ENCODE measurements at regions not wholly inside any gene's neighbourhood (a gene's known extent, or its start where the extent isn't known, plus 50 kb on each side); places are given as distances from the start of the nearest gene placed in this dataset.

DNA sequence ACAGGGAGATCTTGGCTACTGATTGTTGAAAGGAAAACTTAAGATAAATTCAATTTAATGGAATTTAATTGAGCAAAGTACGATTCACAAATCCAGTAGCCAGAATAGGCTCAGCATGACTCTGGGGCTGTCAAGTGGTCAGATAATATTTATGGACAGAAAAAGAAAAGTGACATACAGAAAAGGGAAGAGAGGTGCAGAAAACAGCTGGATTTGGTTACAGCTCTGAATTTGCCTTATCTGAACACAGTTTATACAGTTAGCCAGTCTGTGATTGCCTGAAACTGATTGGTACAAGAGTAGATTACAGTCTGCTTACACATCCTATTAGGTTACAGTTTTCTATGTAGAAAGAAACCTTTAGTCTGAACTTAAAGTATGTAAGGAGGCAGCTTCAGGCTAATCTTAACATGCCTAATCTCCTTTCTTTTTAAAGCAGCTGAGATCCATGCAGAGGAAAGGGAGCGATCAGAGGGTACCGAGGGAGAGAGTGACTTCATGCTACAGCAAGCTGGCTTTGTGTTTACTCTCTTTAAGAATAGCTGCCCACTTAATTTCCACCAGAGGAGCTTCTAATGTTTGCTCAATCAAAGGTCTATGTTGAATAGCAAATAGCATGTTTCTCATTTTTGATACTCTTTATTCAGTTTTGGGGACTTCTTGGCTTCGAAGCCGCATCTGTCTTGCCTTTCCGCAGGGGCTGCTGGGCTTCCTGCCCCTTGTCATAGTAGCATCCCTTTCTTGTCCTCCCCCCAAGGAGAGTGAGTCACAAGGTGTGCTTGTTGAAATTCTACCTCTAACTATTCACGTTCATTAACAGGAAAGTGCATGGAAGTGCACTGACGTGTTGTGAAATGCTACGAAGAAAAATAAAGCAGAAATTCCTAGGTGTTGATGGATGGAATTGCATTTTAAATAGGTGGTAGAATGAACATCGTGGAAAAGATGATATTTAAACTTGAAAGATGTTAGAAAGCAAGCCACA lies 761.2 kb downstream of the TAF11L14 start:
- Histone ChIP-seq H3K27ac (ENCODE audit: extremely low read length, insufficient read depth, low read length) (no peak overlapping the region), H3K4me2 (ENCODE audit: low read depth, low read length) (no peak overlapping the region), H3K4me3 (replicated peaks in 1 of 3; ENCODE audit: insufficient read depth in 1 of 3, low read depth in 2 of 3, low read length in 3 of 3) (no peak overlapping the region), H3K79me2 (ENCODE audit: insufficient read depth, low read length) (no peaks in the 10 kb centered on the region), H4K20me1 (ENCODE audit: insufficient read depth, low read length) (no peaks in the 10 kb centered on the region), H2AFZ (ENCODE audit: low read length) (no peak overlapping the region), H3K27me3 (ENCODE audit: control insufficient read depth in 1 of 2, insufficient read depth in 2 of 2, low read length in 2 of 2) (no peaks in the 10 kb centered on the region), H3K36me3 (replicated peaks in 1 of 2; ENCODE audit: control insufficient read depth in 1 of 2, insufficient read depth in 2 of 2, low read length in 2 of 2) (no peaks in the 10 kb centered on the region), H3K9ac (ENCODE audit: insufficient read depth, low read depth, low read length) (no peak overlapping the region), H3K9me3 (ENCODE audit: low read length) (no peaks in the 10 kb centered on the region), H3K4me1 (ENCODE audit: insufficient read depth, low read length) (no peaks in the 10 kb centered on the region)
- in situ Hi-C loops (cut with HindIII; ENCODE audit: extremely low pct_ligation_motif_present, low pct_unique_long_range_greater_than_20kb) = no loop called here
- FAIRE-seq (no peak), ATAC-seq (no peak), DNase-seq (ENCODE audit: low spot score) (no peak)
- intact Hi-C loops (cut with micrococcal nuclease; ENCODE audit: unreplicated experiment) = loop anchor here (10.0 kb wide), 1 partner anchor 1209 kb away; no protein-coding TSS in a partner anchor
- CTCF ChIA-PET (ENCODE audit: low intra/inter-chr PET ratio, low total read pairs) = no interaction called here
- POLR2A ChIA-PET = no interaction called here
- BruUV-seq (replicated peaks) = no TSS peak
- 15% methylated on average over 10 of the region's 10 CpGs for WGBS (ENCODE audit: low lambda C conversion rate)
- TF ChIP-seq SRSF1 (optimal IDR thresholded peaks at IDR 0.05; ENCODE audit: low read depth, low read length) (no peak), ATF1 (CRISPR knock-in tag; IDR thresholded peaks at IDR 0.05) (no peak), ARHGAP35 (CRISPR knock-in tag; IDR thresholded peaks at IDR 0.05; ENCODE audit: borderline replicate concordance) (no peak), ZSCAN9 (CRISPR knock-in tag; IDR thresholded peaks at IDR 0.05; ENCODE audit: borderline replicate concordance) (no peak), IRF2 (CRISPR knock-in tag; IDR thresholded peaks at IDR 0.05) (no peak), ZSCAN30 (CRISPR knock-in tag; IDR thresholded peaks at IDR 0.05) (no peak), MLLT10 (CRISPR knock-in tag; IDR thresholded peaks at IDR 0.05) (no peak), AGO1 (IDR thresholded peaks at IDR 0.05; ENCODE audit: low read depth, low read length, poor library complexity, severe bottlenecking) (no peak)
- TF ChIP-seq, protein P1, sequence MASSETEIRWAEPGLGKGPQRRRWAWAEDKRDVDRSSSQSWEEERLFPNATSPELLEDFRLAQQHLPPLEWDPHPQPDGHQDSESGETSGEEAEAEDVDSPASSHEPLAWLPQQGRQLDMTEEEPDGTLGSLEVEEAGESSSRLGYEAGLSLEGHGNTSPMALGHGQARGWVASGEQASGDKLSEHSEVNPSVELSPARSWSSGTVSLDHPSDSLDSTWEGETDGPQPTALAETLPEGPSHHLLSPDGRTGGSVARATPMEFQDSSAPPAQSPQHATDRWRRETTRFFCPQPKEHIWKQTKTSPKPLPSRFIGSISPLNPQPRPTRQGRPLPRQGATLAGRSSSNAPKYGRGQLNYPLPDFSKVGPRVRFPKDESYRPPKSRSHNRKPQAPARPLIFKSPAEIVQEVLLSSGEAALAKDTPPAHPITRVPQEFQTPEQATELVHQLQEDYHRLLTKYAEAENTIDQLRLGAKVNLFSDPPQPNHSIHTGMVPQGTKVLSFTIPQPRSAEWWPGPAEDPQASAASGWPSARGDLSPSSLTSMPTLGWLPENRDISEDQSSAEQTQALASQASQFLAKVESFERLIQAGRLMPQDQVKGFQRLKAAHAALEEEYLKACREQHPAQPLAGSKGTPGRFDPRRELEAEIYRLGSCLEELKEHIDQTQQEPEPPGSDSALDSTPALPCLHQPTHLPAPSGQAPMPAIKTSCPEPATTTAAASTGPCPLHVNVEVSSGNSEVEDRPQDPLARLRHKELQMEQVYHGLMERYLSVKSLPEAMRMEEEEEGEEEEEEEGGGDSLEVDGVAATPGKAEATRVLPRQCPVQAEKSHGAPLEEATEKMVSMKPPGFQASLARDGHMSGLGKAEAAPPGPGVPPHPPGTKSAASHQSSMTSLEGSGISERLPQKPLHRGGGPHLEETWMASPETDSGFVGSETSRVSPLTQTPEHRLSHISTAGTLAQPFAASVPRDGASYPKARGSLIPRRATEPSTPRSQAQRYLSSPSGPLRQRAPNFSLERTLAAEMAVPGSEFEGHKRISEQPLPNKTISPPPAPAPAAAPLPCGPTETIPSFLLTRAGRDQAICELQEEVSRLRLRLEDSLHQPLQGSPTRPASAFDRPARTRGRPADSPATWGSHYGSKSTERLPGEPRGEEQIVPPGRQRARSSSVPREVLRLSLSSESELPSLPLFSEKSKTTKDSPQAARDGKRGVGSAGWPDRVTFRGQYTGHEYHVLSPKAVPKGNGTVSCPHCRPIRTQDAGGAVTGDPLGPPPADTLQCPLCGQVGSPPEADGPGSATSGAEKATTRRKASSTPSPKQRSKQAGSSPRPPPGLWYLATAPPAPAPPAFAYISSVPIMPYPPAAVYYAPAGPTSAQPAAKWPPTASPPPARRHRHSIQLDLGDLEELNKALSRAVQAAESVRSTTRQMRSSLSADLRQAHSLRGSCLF (CRISPR knock-in tag; IDR thresholded peaks at IDR 0.05; ENCODE audit: borderline replicate concordance) = no peak
- TF ChIP-seq, protein P2, sequence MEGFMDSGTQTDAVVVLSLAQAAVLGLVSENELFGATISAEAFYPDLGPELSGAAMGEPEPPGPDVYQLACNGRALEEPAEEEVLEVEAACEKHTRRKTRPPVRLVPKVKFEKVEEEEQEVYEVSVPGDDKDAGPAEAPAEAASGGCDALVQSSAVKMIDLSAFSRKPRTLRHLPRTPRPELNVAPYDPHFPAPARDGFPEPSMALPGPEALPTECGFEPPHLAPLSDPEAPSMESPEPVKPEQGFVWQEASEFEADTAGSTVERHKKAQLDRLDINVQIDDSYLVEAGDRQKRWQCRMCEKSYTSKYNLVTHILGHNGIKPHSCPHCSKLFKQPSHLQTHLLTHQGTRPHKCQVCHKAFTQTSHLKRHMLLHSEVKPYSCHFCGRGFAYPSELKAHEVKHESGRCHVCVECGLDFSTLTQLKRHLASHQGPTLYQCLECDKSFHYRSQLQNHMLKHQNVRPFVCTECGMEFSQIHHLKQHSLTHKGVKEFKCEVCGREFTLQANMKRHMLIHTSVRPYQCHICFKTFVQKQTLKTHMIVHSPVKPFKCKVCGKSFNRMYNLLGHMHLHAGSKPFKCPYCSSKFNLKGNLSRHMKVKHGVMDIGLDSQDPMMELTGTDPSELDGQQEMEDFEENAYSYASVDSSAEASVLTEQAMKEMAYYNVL (CRISPR knock-in tag; IDR thresholded peaks at IDR 0.05; ENCODE audit: borderline replicate concordance) = no peak
- TF ChIP-seq, protein P3, sequence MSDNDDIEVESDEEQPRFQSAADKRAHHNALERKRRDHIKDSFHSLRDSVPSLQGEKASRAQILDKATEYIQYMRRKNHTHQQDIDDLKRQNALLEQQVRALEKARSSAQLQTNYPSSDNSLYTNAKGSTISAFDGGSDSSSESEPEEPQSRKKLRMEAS (IDR thresholded peaks at IDR 0.05) = no peak
- TF ChIP-seq, protein P4, sequence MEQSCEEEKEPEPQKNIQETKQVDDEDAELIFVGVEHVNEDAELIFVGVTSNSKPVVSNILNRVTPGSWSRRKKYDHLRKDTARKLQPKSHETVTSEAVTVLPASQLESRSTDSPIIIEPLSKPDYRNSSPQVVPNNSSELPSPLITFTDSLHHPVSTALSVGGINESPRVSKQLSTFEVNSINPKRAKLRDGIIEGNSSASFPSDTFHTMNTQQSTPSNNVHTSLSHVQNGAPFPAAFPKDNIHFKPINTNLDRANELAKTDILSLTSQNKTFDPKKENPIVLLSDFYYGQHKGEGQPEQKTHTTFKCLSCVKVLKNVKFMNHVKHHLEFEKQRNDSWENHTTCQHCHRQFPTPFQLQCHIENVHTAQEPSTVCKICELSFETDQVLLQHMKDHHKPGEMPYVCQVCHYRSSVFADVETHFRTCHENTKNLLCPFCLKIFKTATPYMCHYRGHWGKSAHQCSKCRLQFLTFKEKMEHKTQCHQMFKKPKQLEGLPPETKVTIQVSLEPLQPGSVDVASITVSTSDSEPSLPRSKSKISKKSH (CRISPR knock-in tag; IDR thresholded peaks at IDR 0.05; ENCODE audit: borderline replicate concordance) = no peak

Data from HepG2 (cell line).